Panc1 (cell line): ENCODE measurements at regions not wholly inside any gene's neighbourhood (a gene's known extent, or its start where the extent isn't known, plus 50 kb on each side); places are given as distances from the start of the nearest gene placed in this dataset.

Source experiments
- ATAC-seq: fragments of 200-7000 bp; cut with Tn5 transposase; 2 replicates; pipeline ENCODE4 v1.9.1; 2020; ENCODE audit warnings: mild to moderate bottlenecking, moderate library complexity
- BruUV-seq: library from RNA; stranded (reverse); fragments of 400-500 nt; replicated peaks from 2 replicates; lab custom pipeline; 2021; lab: Mats Ljungman, UMichigan
- CTCF ChIA-PET: fragments of 300-600 bp; sonication (Branson Sonifier 250); formaldehyde crosslinking; loops from one replicate; lab custom pipeline; 2022; ENCODE audit warnings: antibody characterized with exemption; lab: Charles Lee
- POLR2A ChIA-PET: fragments of 300-600 bp; sonication (Branson Sonifier 250); formaldehyde crosslinking; loops from one replicate; lab custom pipeline; 2022; ENCODE audit warnings: antibody characterized with exemption; lab: Charles Lee
- DNase-seq: peaks from one replicate; pipeline ENCODE4 v3.0.0-alpha.2; 2010; ENCODE audit warnings: low read depth, low spot score
- H3K27ac ChIP-seq: 2 replicates; pipeline ENCODE4 v1.5.1; 2011; ENCODE audit warnings: mild to moderate bottlenecking, low read length, inconsistent platforms
- H3K27me3 ChIP-seq: fragments of 200-500 bp; sonication (Bioruptor generic); 2 replicates; pipeline ENCODE4 v1.6.0; 2014; ENCODE audit warnings: low read length, inconsistent platforms; ENCODE audit not compliant: control insufficient read depth, insufficient read depth
- H3K36me3 ChIP-seq: fragments of 200-500 bp; sonication (Bioruptor generic); 2 replicates; pipeline ENCODE4 v1.5.1; 2014; ENCODE audit warnings: inconsistent platforms, mild to moderate bottlenecking, low read length, moderate library complexity; ENCODE audit not compliant: control insufficient read depth, insufficient read depth
- H3K4me1 ChIP-seq: 2 replicates; pipeline ENCODE4 v1.5.1; 2011; ENCODE audit warnings: inconsistent platforms, mild to moderate bottlenecking, low read length, moderate library complexity; ENCODE audit not compliant: control insufficient read depth, insufficient read depth
- H3K4me3 ChIP-seq, 2 experiments: 2 replicates each; pipeline ENCODE4 v1.5.1; 2011 to 2012; ENCODE audit warnings: low read depth in 2 of 2, low read length in 2 of 2, mild to moderate bottlenecking in 2 of 2, inconsistent platforms in 1 of 2, moderate library complexity in 1 of 2
- H3K9me3 ChIP-seq: fragments of 200-500 bp; sonication (Bioruptor generic); 2 replicates; pipeline ENCODE4 v1.5.1; 2014; ENCODE audit warnings: low read depth, mild to moderate bottlenecking, inconsistent platforms, low read length, moderate library complexity; ENCODE audit not compliant: control insufficient read depth, insufficient read depth
- POLR2AphosphoS5 ChIP-seq: IDR thresholded peaks from 2 replicates; pipeline ENCODE4 v1.6.1; 2012; ENCODE audit warnings: mild to moderate bottlenecking, low read depth, low read length, moderate library complexity
- SIN3A ChIP-seq: IDR thresholded peaks from 2 replicates; pipeline ENCODE4 v1.6.1; 2012; ENCODE audit warnings: low read depth, mild to moderate bottlenecking, low read length, moderate library complexity, borderline replicate concordance; ENCODE audit not compliant: insufficient read depth
- TCF7L2 ChIP-seq: IDR thresholded peaks from 2 replicates; pipeline ENCODE4 v1.6.1; 2011; ENCODE audit warnings: mild to moderate bottlenecking, low read depth, low read length, inconsistent platforms
- in situ Hi-C: cut with HindIII; loops from 2 replicates; pipeline ENCODE4 v1.10.0; 2016; ENCODE audit warnings: low sequenced_read_pairs, low pct_unique_long_range_greater_than_20kb
- intact Hi-C: fragments of 100-400 bp; cut with micrococcal nuclease; formaldehyde crosslinking; loops from one replicate; pipeline ENCODE4 v1.10.0; 2022; ENCODE audit not compliant: unreplicated experiment
- TF ChIP-seq, protein P1 (sequence below): fragments of 450-650 bp; IDR thresholded peaks from 2 replicates; pipeline ENCODE4 v1.5.1; 2017; ENCODE audit warnings: mild to moderate bottlenecking
- TF ChIP-seq, protein P2 (sequence below), 2 experiments: IDR thresholded peaks; 2 replicates each; pipeline ENCODE4 v1.6.1; 2011 to 2012; ENCODE audit warnings: low read depth in 2 of 2, control low read depth in 1 of 2, low read length in 1 of 2, mild to moderate bottlenecking in 1 of 2, moderate library complexity in 1 of 2; ENCODE audit not compliant: insufficient read depth in 1 of 2

DNA sequence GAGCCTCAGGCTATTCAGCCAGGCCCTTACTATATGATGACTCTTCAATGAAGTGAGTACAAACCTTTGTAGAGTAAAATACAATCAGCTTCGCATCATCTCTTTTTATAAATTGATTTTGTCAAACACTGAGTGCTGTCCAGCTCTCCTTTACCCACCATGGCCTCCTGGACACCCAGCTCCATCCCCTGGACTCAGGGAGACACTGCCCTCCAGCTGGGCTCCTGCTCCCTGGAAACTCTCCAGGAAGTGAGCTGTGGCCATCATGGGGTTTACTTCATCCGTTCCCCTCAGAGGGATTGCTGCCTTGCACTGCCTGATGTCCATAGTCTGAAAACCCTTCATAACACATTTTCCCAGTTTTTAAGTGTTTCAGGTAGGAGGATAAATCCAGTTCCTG lies 82.5 kb upstream of the XIRP2 start:
- no TSS peak for BruUV-seq
- Histone ChIP-seq H3K4me1 (no peaks in the 10 kb centered on the region), H3K27me3 (no peaks in the 10 kb centered on the region), H3K4me3 (no peak overlapping the region), H3K27ac (no peak overlapping the region), H3K9me3 (no peaks in the 10 kb centered on the region), H3K36me3 (no peaks in the 10 kb centered on the region)
- ChIA-PET POLR2A (no interaction called here), CTCF (no interaction called here)
- ATAC-seq (no peak), DNase-seq (no peak)
- in situ Hi-C loops (no loop called here), intact Hi-C loops (no loop called here)
- TF ChIP-seq, protein P1, sequence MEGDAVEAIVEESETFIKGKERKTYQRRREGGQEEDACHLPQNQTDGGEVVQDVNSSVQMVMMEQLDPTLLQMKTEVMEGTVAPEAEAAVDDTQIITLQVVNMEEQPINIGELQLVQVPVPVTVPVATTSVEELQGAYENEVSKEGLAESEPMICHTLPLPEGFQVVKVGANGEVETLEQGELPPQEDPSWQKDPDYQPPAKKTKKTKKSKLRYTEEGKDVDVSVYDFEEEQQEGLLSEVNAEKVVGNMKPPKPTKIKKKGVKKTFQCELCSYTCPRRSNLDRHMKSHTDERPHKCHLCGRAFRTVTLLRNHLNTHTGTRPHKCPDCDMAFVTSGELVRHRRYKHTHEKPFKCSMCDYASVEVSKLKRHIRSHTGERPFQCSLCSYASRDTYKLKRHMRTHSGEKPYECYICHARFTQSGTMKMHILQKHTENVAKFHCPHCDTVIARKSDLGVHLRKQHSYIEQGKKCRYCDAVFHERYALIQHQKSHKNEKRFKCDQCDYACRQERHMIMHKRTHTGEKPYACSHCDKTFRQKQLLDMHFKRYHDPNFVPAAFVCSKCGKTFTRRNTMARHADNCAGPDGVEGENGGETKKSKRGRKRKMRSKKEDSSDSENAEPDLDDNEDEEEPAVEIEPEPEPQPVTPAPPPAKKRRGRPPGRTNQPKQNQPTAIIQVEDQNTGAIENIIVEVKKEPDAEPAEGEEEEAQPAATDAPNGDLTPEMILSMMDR, result no peak
- TF ChIP-seq TCF7L2, result no peak
- TF ChIP-seq POLR2AphosphoS5, result no peak
- TF ChIP-seq, protein P2, sequence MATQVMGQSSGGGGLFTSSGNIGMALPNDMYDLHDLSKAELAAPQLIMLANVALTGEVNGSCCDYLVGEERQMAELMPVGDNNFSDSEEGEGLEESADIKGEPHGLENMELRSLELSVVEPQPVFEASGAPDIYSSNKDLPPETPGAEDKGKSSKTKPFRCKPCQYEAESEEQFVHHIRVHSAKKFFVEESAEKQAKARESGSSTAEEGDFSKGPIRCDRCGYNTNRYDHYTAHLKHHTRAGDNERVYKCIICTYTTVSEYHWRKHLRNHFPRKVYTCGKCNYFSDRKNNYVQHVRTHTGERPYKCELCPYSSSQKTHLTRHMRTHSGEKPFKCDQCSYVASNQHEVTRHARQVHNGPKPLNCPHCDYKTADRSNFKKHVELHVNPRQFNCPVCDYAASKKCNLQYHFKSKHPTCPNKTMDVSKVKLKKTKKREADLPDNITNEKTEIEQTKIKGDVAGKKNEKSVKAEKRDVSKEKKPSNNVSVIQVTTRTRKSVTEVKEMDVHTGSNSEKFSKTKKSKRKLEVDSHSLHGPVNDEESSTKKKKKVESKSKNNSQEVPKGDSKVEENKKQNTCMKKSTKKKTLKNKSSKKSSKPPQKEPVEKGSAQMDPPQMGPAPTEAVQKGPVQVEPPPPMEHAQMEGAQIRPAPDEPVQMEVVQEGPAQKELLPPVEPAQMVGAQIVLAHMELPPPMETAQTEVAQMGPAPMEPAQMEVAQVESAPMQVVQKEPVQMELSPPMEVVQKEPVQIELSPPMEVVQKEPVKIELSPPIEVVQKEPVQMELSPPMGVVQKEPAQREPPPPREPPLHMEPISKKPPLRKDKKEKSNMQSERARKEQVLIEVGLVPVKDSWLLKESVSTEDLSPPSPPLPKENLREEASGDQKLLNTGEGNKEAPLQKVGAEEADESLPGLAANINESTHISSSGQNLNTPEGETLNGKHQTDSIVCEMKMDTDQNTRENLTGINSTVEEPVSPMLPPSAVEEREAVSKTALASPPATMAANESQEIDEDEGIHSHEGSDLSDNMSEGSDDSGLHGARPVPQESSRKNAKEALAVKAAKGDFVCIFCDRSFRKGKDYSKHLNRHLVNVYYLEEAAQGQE (IDR thresholded peaks at IDR 0.05; ENCODE audit: insufficient read depth in 1 of 2, low read depth in 2 of 2, low read length in 1 of 2), result no peak
- no peak for TF ChIP-seq SIN3A

DNA sequence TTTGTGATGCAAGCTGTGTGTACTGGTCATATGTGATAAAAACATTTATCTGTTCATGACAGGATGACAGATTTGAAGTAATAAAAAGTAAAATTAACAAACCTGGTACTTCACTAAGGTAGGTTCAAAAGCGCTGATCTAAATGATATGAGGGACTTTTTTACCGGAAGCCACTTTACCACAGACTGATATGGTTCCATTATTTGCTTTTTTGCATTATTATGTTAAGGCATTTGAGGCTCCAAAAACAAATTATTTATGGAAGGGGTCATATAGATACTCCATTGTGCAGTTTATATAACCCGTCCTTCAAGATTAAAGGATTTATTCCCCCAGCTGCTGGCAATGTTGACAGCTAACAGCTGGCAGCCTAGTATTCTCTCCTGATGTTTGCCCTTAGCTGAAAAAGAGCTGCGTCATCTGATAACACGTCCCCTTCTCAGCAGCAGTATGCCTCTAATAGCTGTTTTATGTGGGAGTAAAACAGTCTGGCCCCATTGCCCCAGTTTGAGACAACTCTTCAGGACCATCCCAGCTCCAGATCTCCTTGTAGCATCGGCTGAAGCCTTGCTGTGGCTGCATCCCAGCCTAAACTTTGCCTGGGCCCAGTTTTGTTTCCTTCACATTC lies 84.8 kb upstream of the XIRP2 start:
- CTCF ChIA-PET, result no interaction called here
- BruUV-seq, result no TSS peak
- ATAC-seq, result no peak
- no peak overlapping the region for H3K4me3 ChIP-seq
- H3K36me3 ChIP-seq, result no peaks in the 10 kb centered on the region
- H3K27ac ChIP-seq, result no peak overlapping the region
- in situ Hi-C loops (no loop called here), intact Hi-C loops (no loop called here)
- H3K9me3 ChIP-seq, result no peaks in the 10 kb centered on the region
- no peaks in the 10 kb centered on the region for H3K27me3 ChIP-seq
- POLR2A ChIA-PET, result no interaction called here
- TF ChIP-seq SIN3A, result no peak
- TF ChIP-seq, protein P1, result no peak
- TF ChIP-seq POLR2AphosphoS5, result no peak
- TF ChIP-seq, protein P2 (IDR thresholded peaks at IDR 0.05; ENCODE audit: insufficient read depth in 1 of 2, low read depth in 2 of 2, low read length in 1 of 2), result no peak
- no peak for TF ChIP-seq TCF7L2
- no peaks in the 10 kb centered on the region for H3K4me1 ChIP-seq
- no peak for DNase-seq
